Astrocyte (in vitro differentiated cells and primary cell): ENCODE measurements at regions not wholly inside any gene's neighbourhood (a gene's known extent, or its start where the extent isn't known, plus 50 kb on each side); places are given as distances from the start of the nearest gene placed in this dataset.
"Not testable (repeated sequence)": the region's sequence is repeated elsewhere in the genome, so short reads cannot be mapped to it uniquely, and the experiment has no call there.

Experiments used
- DNase-seq: peaks from one replicate; pipeline ENCODE4 v3.0.0-alpha.2; 2010; ENCODE audit warnings: low read depth
- FAIRE-seq: peaks from 2 replicates; lab custom pipeline; 2011; peaks lifted over from hg19 to GRCh38; lab: Jason Lieb, UNC
- H2AFZ ChIP-seq: 2 replicates; pipeline ENCODE4 v1.6.0; 2012; ENCODE audit warnings: low read depth, low read length, inconsistent platforms
- H3K27ac ChIP-seq: 2 replicates; pipeline ENCODE4 v1.5.1; 2011; ENCODE audit warnings: low read depth, low read length, inconsistent platforms
- H3K27me3 ChIP-seq: 2 replicates; pipeline ENCODE4 v1.6.0; 2011; ENCODE audit warnings: low read length, inconsistent platforms; ENCODE audit not compliant: insufficient read depth
- H3K36me3 ChIP-seq: 2 replicates; pipeline ENCODE4 v1.5.1; 2011; ENCODE audit warnings: low read length, inconsistent platforms; ENCODE audit not compliant: insufficient read depth
- H3K4me1 ChIP-seq: 2 replicates; pipeline ENCODE4 v1.5.1; 2011; ENCODE audit warnings: low read length, inconsistent platforms; ENCODE audit not compliant: insufficient read depth
- H3K4me2 ChIP-seq: 2 replicates; pipeline ENCODE4 v1.6.0; 2012; ENCODE audit warnings: low read length, inconsistent platforms
- H3K4me3 ChIP-seq: 2 replicates; pipeline ENCODE4 v1.5.1; 2011; ENCODE audit warnings: low read depth, mild to moderate bottlenecking, low read length, inconsistent platforms; ENCODE audit not compliant: insufficient read depth
- H3K79me2 ChIP-seq: 2 replicates; pipeline ENCODE4 v1.6.0; 2012; ENCODE audit warnings: mild to moderate bottlenecking, low read length, inconsistent platforms; ENCODE audit not compliant: insufficient read depth
- H3K9ac ChIP-seq: 2 replicates; pipeline ENCODE4 v1.6.0; 2012; ENCODE audit warnings: mild to moderate bottlenecking, low read length, inconsistent platforms
- H3K9me3 ChIP-seq: 2 replicates; pipeline ENCODE4 v1.5.1; 2012; ENCODE audit warnings: low read depth, mild to moderate bottlenecking, low read length, inconsistent platforms; ENCODE audit not compliant: insufficient read depth
- H4K20me1 ChIP-seq: 2 replicates; pipeline ENCODE4 v1.6.0; 2012; ENCODE audit warnings: low read length, inconsistent platforms; ENCODE audit not compliant: insufficient read depth
- H3K27ac Mint-ChIP-seq: one replicate; pipeline ENCODE4 v1.8.0; 2021; ENCODE audit warnings: mild to moderate bottlenecking, mixed read lengths; ENCODE audit not compliant: unreplicated experiment
- H3K27me3 Mint-ChIP-seq: one replicate; pipeline ENCODE4 v1.8.0; 2021; ENCODE audit warnings: low read depth, mixed read lengths; ENCODE audit not compliant: unreplicated experiment
- H3K36me3 Mint-ChIP-seq: one replicate; pipeline ENCODE4 v1.8.0; 2021; ENCODE audit warnings: low read depth, mixed read lengths; ENCODE audit not compliant: unreplicated experiment
- H3K4me1 Mint-ChIP-seq: one replicate; pipeline ENCODE4 v1.8.0; 2021; ENCODE audit warnings: low read depth, mixed read lengths; ENCODE audit not compliant: unreplicated experiment
- H3K4me3 Mint-ChIP-seq: one replicate; pipeline ENCODE4 v1.8.0; 2021; ENCODE audit warnings: mild to moderate bottlenecking, moderate library complexity, mixed read lengths; ENCODE audit not compliant: unreplicated experiment
- H3K9me3 Mint-ChIP-seq: one replicate; pipeline ENCODE4 v1.8.0; 2021; ENCODE audit warnings: mild to moderate bottlenecking, mixed read lengths; ENCODE audit not compliant: unreplicated experiment
- EZH2 ChIP-seq: IDR thresholded peaks from 2 replicates; pipeline ENCODE4 v1.6.1; 2012; ENCODE audit warnings: mild to moderate bottlenecking, low read length, inconsistent platforms; ENCODE audit not compliant: insufficient read depth
- TF ChIP-seq, protein P1 (sequence below): IDR thresholded peaks from 2 replicates; pipeline ENCODE4 v1.5.1; 2011; ENCODE audit warnings: low read depth, mild to moderate bottlenecking, inconsistent platforms, low read length, moderate library complexity; ENCODE audit not compliant: insufficient read depth

DNA sequence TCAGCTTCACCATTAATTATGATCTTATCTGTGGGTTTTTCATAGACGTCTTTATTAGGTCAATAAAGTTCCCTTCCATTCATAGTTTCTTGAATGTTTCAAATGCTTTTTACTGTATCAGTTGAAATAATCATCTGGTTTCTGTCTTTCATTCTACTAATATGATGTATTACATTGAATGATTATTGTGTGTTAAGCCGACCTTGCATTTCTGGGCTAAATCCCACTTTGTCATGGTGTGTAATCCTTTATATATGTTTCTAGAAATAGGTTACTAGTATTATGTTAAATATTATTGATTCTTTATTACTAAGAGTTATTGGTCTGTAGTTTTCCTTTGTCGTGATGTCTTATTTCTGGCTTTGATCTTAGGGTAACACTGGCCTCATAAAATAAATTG lies 134.9 kb downstream of the FASLG start:
- no peak overlapping the region for H2AFZ ChIP-seq
- Mint-ChIP-seq H3K4me1 (peaks cover 7% of the 10 kb centered on the region), H3K27ac (no peak overlapping the region), H3K27me3 (no peaks in the 10 kb centered on the region), H3K9me3 (peaks cover 4% of the 10 kb centered on the region), H3K4me3 (no peak overlapping the region), H3K36me3 (no peaks in the 10 kb centered on the region)
- no peak overlapping the region for H3K27ac ChIP-seq
- FAIRE-seq (no peak), DNase-seq (no peak)
- no peaks in the 10 kb centered on the region for H3K79me2 ChIP-seq
- no peaks in the 10 kb centered on the region for H4K20me1 ChIP-seq
- H3K27me3 ChIP-seq, result no peaks in the 10 kb centered on the region
- no peak overlapping the region for H3K4me3 ChIP-seq
- no peaks in the 10 kb centered on the region for H3K9me3 ChIP-seq
- no peak overlapping the region for H3K9ac ChIP-seq
- TF ChIP-seq, protein P1, sequence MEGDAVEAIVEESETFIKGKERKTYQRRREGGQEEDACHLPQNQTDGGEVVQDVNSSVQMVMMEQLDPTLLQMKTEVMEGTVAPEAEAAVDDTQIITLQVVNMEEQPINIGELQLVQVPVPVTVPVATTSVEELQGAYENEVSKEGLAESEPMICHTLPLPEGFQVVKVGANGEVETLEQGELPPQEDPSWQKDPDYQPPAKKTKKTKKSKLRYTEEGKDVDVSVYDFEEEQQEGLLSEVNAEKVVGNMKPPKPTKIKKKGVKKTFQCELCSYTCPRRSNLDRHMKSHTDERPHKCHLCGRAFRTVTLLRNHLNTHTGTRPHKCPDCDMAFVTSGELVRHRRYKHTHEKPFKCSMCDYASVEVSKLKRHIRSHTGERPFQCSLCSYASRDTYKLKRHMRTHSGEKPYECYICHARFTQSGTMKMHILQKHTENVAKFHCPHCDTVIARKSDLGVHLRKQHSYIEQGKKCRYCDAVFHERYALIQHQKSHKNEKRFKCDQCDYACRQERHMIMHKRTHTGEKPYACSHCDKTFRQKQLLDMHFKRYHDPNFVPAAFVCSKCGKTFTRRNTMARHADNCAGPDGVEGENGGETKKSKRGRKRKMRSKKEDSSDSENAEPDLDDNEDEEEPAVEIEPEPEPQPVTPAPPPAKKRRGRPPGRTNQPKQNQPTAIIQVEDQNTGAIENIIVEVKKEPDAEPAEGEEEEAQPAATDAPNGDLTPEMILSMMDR, result no peak
- TF ChIP-seq EZH2, result no peak
- no peaks in the 10 kb centered on the region for H3K4me1 ChIP-seq
- no peaks in the 10 kb centered on the region for H3K36me3 ChIP-seq
- no peak overlapping the region for H3K4me2 ChIP-seq

DNA sequence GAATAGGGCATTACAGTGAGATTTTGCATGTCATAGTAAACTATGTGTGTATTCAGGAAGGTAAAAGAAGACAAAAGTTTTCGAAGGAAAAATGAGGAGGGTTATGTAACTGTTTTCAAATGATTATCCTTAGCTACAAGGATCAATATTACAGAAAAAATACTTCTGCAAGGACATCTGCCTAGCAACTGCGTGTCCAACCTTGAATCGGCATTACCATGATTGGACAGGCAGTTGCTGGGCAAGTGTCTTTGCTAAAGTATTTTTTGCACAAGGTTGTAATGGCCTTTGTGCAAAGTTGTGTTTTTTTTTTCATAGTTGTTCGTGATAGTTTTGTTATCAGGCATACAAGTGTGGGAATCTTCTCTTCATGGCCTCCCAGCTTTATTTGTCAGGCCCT lies 136.8 kb downstream of the FASLG start:
- no peak for FAIRE-seq
- no peak overlapping the region for H3K27ac Mint-ChIP-seq

DNA sequence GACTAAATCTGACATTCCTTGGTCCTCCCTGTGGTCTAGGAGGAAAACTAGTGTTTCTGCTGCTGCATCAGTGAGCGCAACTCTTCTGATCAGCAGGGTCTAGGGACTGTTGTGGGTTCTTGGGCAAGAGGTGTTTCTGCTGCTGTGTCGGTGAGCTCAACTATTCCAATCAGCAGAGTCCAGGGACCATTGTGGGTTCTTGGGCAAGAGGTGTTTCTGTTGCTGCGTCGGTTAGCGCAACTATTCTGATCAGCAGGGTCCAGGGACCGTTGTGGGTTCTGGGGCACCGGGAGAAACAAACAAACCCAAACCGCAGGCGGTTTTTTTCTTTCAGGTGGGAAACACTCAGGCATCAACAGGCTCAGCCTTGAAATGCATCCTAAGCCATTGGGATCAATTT lies 140.9 kb downstream of the FASLG start:
- H3K4me2 ChIP-seq, FAIRE-seq, H3K36me3 ChIP-seq, H3K27ac ChIP-seq, H3K4me3 Mint-ChIP-seq, H3K27me3 Mint-ChIP-seq, H3K4me3 ChIP-seq, H3K27ac Mint-ChIP-seq, H4K20me1 ChIP-seq, H3K9ac ChIP-seq, H2AFZ ChIP-seq, DNase-seq, H3K9me3 ChIP-seq, H3K79me2 ChIP-seq, H3K4me1 Mint-ChIP-seq, H3K4me1 ChIP-seq, H3K27me3 ChIP-seq, H3K36me3 Mint-ChIP-seq: not testable (repeated sequence)
- H3K9me3 Mint-ChIP-seq, result peaks cover 14% of the 10 kb centered on the region

More for the DNA sequence above, 136.8 kb downstream of the FASLG start:
- H3K9me3 Mint-ChIP-seq, result peaks cover 4% of the 10 kb centered on the region
- H3K36me3 Mint-ChIP-seq, result no peaks in the 10 kb centered on the region
- DNase-seq, result no peak
- Histone ChIP-seq H3K9me3 (no peaks in the 10 kb centered on the region), H2AFZ (no peak overlapping the region), H3K27ac (no peak overlapping the region), H3K27me3 (no peaks in the 10 kb centered on the region), H3K4me1 (no peaks in the 10 kb centered on the region), H3K4me3 (no peak overlapping the region), H3K9ac (no peak overlapping the region), H4K20me1 (no peaks in the 10 kb centered on the region), H3K36me3 (no peaks in the 10 kb centered on the region), H3K4me2 (no peak overlapping the region), H3K79me2 (no peaks in the 10 kb centered on the region)
- H3K27me3 Mint-ChIP-seq, result peaks cover 5% of the 10 kb centered on the region
- no peak overlapping the region for H3K4me3 Mint-ChIP-seq
- H3K4me1 Mint-ChIP-seq, result no peaks in the 10 kb centered on the region
- TF ChIP-seq, protein P1, result no peak
- no peak for TF ChIP-seq EZH2
